ENCODE measurements at regions not wholly inside any gene's neighbourhood (a gene's known extent, or its start where the extent isn't known, plus 50 kb on each side); places are given as distances from the start of the nearest gene placed in this dataset.

DNA sequence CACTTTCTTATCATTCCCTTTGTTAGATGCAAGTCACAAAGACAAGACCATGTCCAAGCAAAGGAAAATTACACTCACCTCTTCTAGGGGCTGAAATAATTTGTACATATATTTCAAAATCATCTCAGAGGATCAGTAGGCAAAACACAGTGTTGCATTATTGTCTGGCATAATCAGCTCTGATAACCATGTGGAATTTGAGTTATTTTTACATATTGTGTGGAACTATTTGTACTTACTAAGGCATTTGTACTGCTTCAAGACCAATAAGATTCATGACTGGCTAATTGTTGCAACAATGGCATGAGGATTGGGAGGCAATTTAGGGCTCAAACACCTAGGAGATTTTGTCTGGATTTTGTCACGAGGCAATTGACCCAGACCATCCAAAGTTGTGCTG lies 1716.4 kb downstream of the BRINP3 start:
- WGBS, 2 experiments (ENCODE audit: low coverage in 1 of 2, low lambda C conversion rate in 2 of 2, missing lambda C conversion rate in 2 of 2) = 0 to 4% methylated on average over 1 of the region's 1 CpG
- no peak overlapping the region for H2AFZ ChIP-seq
- no peaks in the 10 kb centered on the region for H3K79me2 ChIP-seq (ENCODE audit: insufficient read depth)
- no peak overlapping the region for H3K4me2 ChIP-seq (ENCODE audit: unreplicated experiment)
- H3K9me3 ChIP-seq (ENCODE audit: low read depth) = no peaks in the 10 kb centered on the region
- H3F3A ChIP-seq (ENCODE audit: insufficient read depth) = no peaks in the 10 kb centered on the region
- H3K9ac ChIP-seq = no peak overlapping the region
- no peak overlapping the region for H3K4me3 ChIP-seq
- TF ChIP-seq EZH2phosphoT487 (IDR thresholded peaks at IDR 0.05; ENCODE audit: insufficient read depth, low read depth) (no peak), EZH2 (IDR thresholded peaks at IDR 0.05; ENCODE audit: insufficient read depth, poor library complexity, severe bottlenecking) (no peak)
- in situ Hi-C loops (cut with MboI) = no loop called here
- no peak for DNase-seq
- H3K36me3 ChIP-seq (ENCODE audit: low read depth) = no peaks in the 10 kb centered on the region
- no peaks in the 10 kb centered on the region for H3K9me2 ChIP-seq (ENCODE audit: insufficient read depth)
- no peak overlapping the region for H3K27ac ChIP-seq
- H3K27me3 ChIP-seq (replicated peaks; ENCODE audit: insufficient read depth) = no peaks in the 10 kb centered on the region
- H4K20me1 ChIP-seq (ENCODE audit: insufficient read depth) = no peaks in the 10 kb centered on the region
- no peaks in the 10 kb centered on the region for H3K4me1 ChIP-seq (ENCODE audit: insufficient read depth)

DNA sequence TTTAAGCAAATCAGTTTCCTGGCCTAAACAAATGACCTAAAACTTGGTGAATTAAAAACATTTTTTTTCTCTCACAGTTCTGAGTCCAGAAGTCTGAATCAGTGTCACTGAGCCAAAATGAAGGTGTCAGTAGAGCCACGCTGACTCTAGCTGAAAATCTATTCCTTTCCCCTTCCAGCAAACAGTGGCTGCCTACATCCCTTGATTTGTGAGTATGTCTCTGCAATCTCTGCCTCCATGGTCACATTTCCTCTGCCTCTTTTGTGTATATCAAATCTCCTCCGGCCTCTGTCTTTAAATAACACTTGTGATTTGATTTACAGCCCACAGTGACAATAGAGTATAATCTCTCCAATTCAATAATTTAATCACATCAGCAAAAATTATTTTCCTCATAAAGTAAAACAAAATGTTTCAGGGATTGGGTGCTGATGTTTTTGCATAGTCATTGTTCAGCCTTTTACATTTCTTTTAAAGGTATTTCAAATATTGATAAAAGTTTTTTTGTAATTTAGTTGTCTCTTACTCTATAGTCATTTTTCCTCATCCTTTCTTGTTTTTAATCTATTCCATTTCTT lies 1715.4 kb downstream of the BRINP3 start:
- H3K4me3 ChIP-seq = no peak overlapping the region
- H2AFZ ChIP-seq = no peak overlapping the region
- no peaks in the 10 kb centered on the region for H3K9me3 ChIP-seq (ENCODE audit: low read depth)
- no peaks in the 10 kb centered on the region for H3F3A ChIP-seq (ENCODE audit: insufficient read depth)
- TF ChIP-seq EZH2 (IDR thresholded peaks at IDR 0.05; ENCODE audit: insufficient read depth, poor library complexity, severe bottlenecking) (no peak), EZH2phosphoT487 (IDR thresholded peaks at IDR 0.05; ENCODE audit: insufficient read depth, low read depth) (no peak)
- DNase-seq = no peak
- H4K20me1 ChIP-seq (ENCODE audit: insufficient read depth) = no peaks in the 10 kb centered on the region
- no peak overlapping the region for H3K27ac ChIP-seq
- in situ Hi-C loops (cut with MboI) = no loop called here
- WGBS, 2 experiments (ENCODE audit: low coverage in 1 of 2, low lambda C conversion rate in 2 of 2, missing lambda C conversion rate in 2 of 2) = 8 to 15% methylated on average over 2 of the region's 2 CpGs
- no peaks in the 10 kb centered on the region for H3K36me3 ChIP-seq (ENCODE audit: low read depth)
- H3K4me1 ChIP-seq (ENCODE audit: insufficient read depth) = no peaks in the 10 kb centered on the region
- no peak overlapping the region for H3K9ac ChIP-seq
- no peaks in the 10 kb centered on the region for H3K27me3 ChIP-seq (replicated peaks; ENCODE audit: insufficient read depth)
- H3K79me2 ChIP-seq (ENCODE audit: insufficient read depth) = no peaks in the 10 kb centered on the region
- no peak overlapping the region for H3K4me2 ChIP-seq (ENCODE audit: unreplicated experiment)
- no peaks in the 10 kb centered on the region for H3K9me2 ChIP-seq (ENCODE audit: insufficient read depth)

DNA sequence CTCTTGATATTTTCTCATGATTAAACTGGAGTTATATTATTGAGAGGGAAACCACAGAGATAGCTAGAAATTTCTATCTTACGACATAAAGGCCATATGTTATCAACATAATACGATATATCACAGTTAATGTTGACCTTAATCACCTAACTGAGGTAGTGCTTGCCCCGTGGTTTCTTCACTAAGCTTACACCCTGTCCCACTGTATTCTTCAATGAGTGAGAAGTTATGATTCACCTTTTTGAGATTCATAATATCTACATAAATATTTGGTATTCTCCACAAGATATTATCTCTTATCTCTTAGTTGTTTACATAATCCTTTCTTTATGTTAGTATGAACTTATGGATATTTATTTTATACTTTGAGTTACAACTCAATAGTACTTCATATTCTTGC lies 1714.1 kb downstream of the BRINP3 start:
- no peaks in the 10 kb centered on the region for H3F3A ChIP-seq (ENCODE audit: insufficient read depth)
- no peaks in the 10 kb centered on the region for H3K9me2 ChIP-seq (ENCODE audit: insufficient read depth)
- in situ Hi-C loops (cut with MboI) = no loop called here
- no peaks in the 10 kb centered on the region for H3K9me3 ChIP-seq (ENCODE audit: low read depth)
- H3K79me2 ChIP-seq (ENCODE audit: insufficient read depth) = no peaks in the 10 kb centered on the region
- H4K20me1 ChIP-seq (ENCODE audit: insufficient read depth) = no peaks in the 10 kb centered on the region
- H3K4me3 ChIP-seq = no peak overlapping the region
- no peak overlapping the region for H2AFZ ChIP-seq
- no peaks in the 10 kb centered on the region for H3K27me3 ChIP-seq (replicated peaks; ENCODE audit: insufficient read depth)
- 12 to 17% methylated on average over 3 of the region's 3 CpGs for WGBS, 2 experiments (ENCODE audit: low coverage in 1 of 2, low lambda C conversion rate in 2 of 2, missing lambda C conversion rate in 2 of 2)
- no peak overlapping the region for H3K9ac ChIP-seq
- no peak overlapping the region for H3K27ac ChIP-seq
- DNase-seq = no peak
- TF ChIP-seq EZH2phosphoT487 (IDR thresholded peaks at IDR 0.05; ENCODE audit: insufficient read depth, low read depth) (no peak), EZH2 (IDR thresholded peaks at IDR 0.05; ENCODE audit: insufficient read depth, poor library complexity, severe bottlenecking) (no peak)
- no peaks in the 10 kb centered on the region for H3K4me1 ChIP-seq (ENCODE audit: insufficient read depth)
- no peaks in the 10 kb centered on the region for H3K36me3 ChIP-seq (ENCODE audit: low read depth)
- H3K4me2 ChIP-seq (ENCODE audit: unreplicated experiment) = no peak overlapping the region

DNA sequence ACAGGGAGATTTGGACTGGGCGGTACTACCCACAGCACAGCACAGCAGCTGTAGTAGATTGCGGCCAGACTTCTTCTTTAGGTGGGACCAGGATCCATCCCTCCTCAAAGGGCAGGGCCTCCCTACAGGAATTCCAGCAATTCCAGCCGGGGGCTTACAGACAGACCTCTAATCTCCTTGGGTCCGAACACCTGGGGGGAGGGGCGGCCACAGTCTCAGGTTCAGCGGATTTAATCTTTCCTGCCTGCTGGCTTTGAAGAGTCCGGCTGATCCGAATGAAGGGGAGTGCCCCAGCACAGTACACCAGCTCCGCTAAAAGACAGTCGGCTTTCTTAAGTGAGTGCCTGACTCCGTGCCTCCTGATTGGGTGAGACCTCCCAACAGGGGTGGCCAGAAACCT lies 1708.5 kb downstream of the BRINP3 start:
- H3K4me3 ChIP-seq = no peak overlapping the region
- in situ Hi-C loops (cut with MboI) = no loop called here
- TF ChIP-seq EZH2phosphoT487 (IDR thresholded peaks at IDR 0.05; ENCODE audit: insufficient read depth, low read depth) = no peak
- H3K4me2 ChIP-seq (ENCODE audit: unreplicated experiment) = no peak overlapping the region
- H3K27me3 ChIP-seq (replicated peaks; ENCODE audit: insufficient read depth) = no peaks in the 10 kb centered on the region
- H3K9ac ChIP-seq = no peak overlapping the region
- no peaks in the 10 kb centered on the region for H3K36me3 ChIP-seq (ENCODE audit: low read depth)
- H4K20me1 ChIP-seq (ENCODE audit: insufficient read depth) = no peaks in the 10 kb centered on the region
- H3K79me2 ChIP-seq (ENCODE audit: insufficient read depth) = no peaks in the 10 kb centered on the region
- 44 to 58% methylated on average over 10 to 11 of the region's 11 CpGs for WGBS, 2 experiments (ENCODE audit: low coverage in 1 of 2, low lambda C conversion rate in 2 of 2, missing lambda C conversion rate in 2 of 2)
- H3K27ac ChIP-seq = no peak overlapping the region
- H3K4me1 ChIP-seq (ENCODE audit: insufficient read depth) = no peaks in the 10 kb centered on the region
- no peak overlapping the region for H2AFZ ChIP-seq
- H3F3A ChIP-seq (ENCODE audit: insufficient read depth) = no peaks in the 10 kb centered on the region
- H3K9me3 ChIP-seq (ENCODE audit: low read depth) = no peaks in the 10 kb centered on the region
- no peak for DNase-seq
- no peaks in the 10 kb centered on the region for H3K9me2 ChIP-seq (ENCODE audit: insufficient read depth)

DNA sequence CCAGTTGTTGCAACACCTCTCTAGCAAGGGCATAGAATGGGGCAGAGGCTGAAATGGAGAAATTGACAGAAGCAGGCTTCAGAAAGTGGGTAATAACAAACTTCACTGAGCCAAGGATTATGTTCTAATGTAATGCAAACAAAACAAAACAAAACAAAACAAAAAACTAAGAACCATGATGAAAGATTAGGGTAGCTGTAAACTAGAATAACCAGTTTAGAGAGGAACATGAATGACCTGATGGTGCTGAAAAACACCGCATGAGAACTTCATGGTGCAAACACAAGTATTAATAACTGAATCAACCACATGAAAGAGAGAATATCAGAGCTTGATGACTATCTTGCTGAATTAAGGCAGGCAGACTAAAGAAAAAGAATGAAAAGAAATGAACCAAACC lies 1707.7 kb downstream of the BRINP3 start:
- Histone ChIP-seq H3K79me2 (ENCODE audit: insufficient read depth) (no peaks in the 10 kb centered on the region), H3K9me2 (ENCODE audit: insufficient read depth) (no peaks in the 10 kb centered on the region), H3K4me3 (no peak overlapping the region), H4K20me1 (ENCODE audit: insufficient read depth) (no peaks in the 10 kb centered on the region), H2AFZ (no peak overlapping the region), H3K36me3 (ENCODE audit: low read depth) (no peaks in the 10 kb centered on the region), H3F3A (ENCODE audit: insufficient read depth) (no peaks in the 10 kb centered on the region), H3K27ac (no peak overlapping the region), H3K4me2 (ENCODE audit: unreplicated experiment) (no peak overlapping the region), H3K9me3 (ENCODE audit: low read depth) (no peaks in the 10 kb centered on the region), H3K4me1 (ENCODE audit: insufficient read depth) (no peaks in the 10 kb centered on the region), H3K27me3 (replicated peaks; ENCODE audit: insufficient read depth) (no peaks in the 10 kb centered on the region), H3K9ac (no peak overlapping the region)
- no peak for TF ChIP-seq EZH2 (IDR thresholded peaks at IDR 0.05; ENCODE audit: insufficient read depth, poor library complexity, severe bottlenecking)
- no peak for TF ChIP-seq EZH2phosphoT487 (IDR thresholded peaks at IDR 0.05; ENCODE audit: insufficient read depth, low read depth)
- no peak for DNase-seq
- WGBS, 2 experiments (ENCODE audit: low coverage in 1 of 2, low lambda C conversion rate in 2 of 2, missing lambda C conversion rate in 2 of 2) = 63 to 68% methylated on average over 1 of the region's 1 CpG
- in situ Hi-C loops (cut with MboI) = no loop called here
